Gastrocnemius medialis (tissue), 4 donors: ENCODE measurements at regions not wholly inside any gene's neighbourhood (a gene's known extent, or its start where the extent isn't known, plus 50 kb on each side); places are given as distances from the start of the nearest gene placed in this dataset.

Experiments
- CTCF ChIP-seq, 5 experiments: fragments of 450-650 bp in 3 of 5; fragments of 200-600 bp in 2 of 5; sonication (generic) in 2 of 5; IDR thresholded peaks in 4 of 5; conservative IDR thresholded peaks in 1 of 5; 1 replicate in 4 of 5; 2 replicates in 1 of 5; pipeline ENCODE4 v1.5.1; 2016 to 2019; ENCODE audit warnings: antibody characterized with exemption in 5 of 5, mild to moderate bottlenecking in 3 of 5, moderate library complexity in 3 of 5
- POLR2A ChIP-seq, 2 donors: fragments of 450-650 bp; IDR thresholded peaks; one replicate each; pipeline ENCODE4 v1.6.1; 2017; ENCODE audit warnings: antibody characterized with exemption in 2 of 2, mild to moderate bottlenecking in 2 of 2, moderate library complexity in 2 of 2

GRCh38 chr4:121597346-121597934 is 99.3 kb downstream of the ANXA5 start:
- TF ChIP-seq CTCF (IDR thresholded peaks at IDR 0.05 in 4 of 5, conservative IDR thresholded peaks at IDR 0.05 in 1 of 5) (no peak), POLR2A (IDR thresholded peaks at IDR 0.05) (no peak)
